H1 (cell line): ENCODE measurements at regions not wholly inside any gene's neighbourhood (a gene's known extent, or its start where the extent isn't known, plus 50 kb on each side); places are given as distances from the start of the nearest gene placed in this dataset.

ENCODE experiments used
- BACH1 ChIP-seq: IDR thresholded peaks from 2 replicates; pipeline ENCODE4 v1.6.1; 2012; ENCODE audit warnings: low read length, improper control_type of control experiment

- no peak for TF ChIP-seq BACH1
These were observed 188.9 kb downstream of the IRF8 start (continued) for GRCh38 chr16:86087896-86088230.
